SK-N-SH (cell line): ENCODE measurements at regions not wholly inside any gene's neighbourhood (a gene's known extent, or its start where the extent isn't known, plus 50 kb on each side); places are given as distances from the start of the nearest gene placed in this dataset.

Source experiments
- JUND ChIP-seq: IDR thresholded peaks from 2 replicates; pipeline ENCODE4 v1.4.0; 2012
- POLR2AphosphoS5 ChIP-seq: IDR thresholded peaks from 2 replicates; pipeline ENCODE4 v1.6.1; 2012; ENCODE audit warnings: low read depth, low read length

GRCh38 chr1:162983671-162984425, 85.3 kb upstream of the RGS4 start:
- TF ChIP-seq JUND, result no peak
- no peak for TF ChIP-seq POLR2AphosphoS5
